Esophagus squamous epithelium (tissue), 4 donors: ENCODE measurements at regions not wholly inside any gene's neighbourhood (a gene's known extent, or its start where the extent isn't known, plus 50 kb on each side); places are given as distances from the start of the nearest gene placed in this dataset.

Experiments
- POLR2A ChIP-seq, 4 donors: fragments of 450-650 bp; IDR thresholded peaks; one replicate each; pipeline ENCODE4 v1.6.1; 2017; ENCODE audit warnings: antibody characterized with exemption in 4 of 4, mild to moderate bottlenecking in 4 of 4, moderate library complexity in 3 of 4
- TF ChIP-seq, protein P1 (sequence below), 6 experiments: fragments of 450-650 bp in 4 of 6; fragments of 200-600 bp in 2 of 6; sonication (generic) in 2 of 6; IDR thresholded peaks; one replicate each; pipeline ENCODE4 v1.5.1; 2016 to 2019; ENCODE audit warnings: antibody characterized with exemption in 6 of 6, mild to moderate bottlenecking in 4 of 6, moderate library complexity in 4 of 6

DNA sequence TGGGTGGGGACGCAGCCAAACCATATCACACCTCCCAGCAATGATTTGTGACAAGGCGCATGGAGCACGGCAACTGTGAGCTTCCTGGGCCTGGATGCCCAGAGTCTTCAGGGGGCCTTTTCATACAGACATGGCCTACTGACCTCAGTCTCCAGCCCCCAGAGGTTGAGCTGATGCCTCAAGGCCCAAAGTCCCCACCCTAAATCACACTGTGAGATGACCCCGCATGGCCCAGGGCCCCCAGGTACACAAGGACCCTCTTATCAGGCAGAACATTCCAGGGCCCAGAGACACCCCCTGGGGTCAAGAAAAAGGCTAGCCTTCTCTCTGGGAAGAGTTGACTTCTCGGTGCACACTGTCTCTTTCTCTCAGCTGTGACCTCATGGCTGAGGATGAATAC is 179.7 kb upstream of the C1orf174 start:
- TF ChIP-seq, protein P1, sequence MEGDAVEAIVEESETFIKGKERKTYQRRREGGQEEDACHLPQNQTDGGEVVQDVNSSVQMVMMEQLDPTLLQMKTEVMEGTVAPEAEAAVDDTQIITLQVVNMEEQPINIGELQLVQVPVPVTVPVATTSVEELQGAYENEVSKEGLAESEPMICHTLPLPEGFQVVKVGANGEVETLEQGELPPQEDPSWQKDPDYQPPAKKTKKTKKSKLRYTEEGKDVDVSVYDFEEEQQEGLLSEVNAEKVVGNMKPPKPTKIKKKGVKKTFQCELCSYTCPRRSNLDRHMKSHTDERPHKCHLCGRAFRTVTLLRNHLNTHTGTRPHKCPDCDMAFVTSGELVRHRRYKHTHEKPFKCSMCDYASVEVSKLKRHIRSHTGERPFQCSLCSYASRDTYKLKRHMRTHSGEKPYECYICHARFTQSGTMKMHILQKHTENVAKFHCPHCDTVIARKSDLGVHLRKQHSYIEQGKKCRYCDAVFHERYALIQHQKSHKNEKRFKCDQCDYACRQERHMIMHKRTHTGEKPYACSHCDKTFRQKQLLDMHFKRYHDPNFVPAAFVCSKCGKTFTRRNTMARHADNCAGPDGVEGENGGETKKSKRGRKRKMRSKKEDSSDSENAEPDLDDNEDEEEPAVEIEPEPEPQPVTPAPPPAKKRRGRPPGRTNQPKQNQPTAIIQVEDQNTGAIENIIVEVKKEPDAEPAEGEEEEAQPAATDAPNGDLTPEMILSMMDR (IDR thresholded peaks at IDR 0.05), result no peak
- no peak for TF ChIP-seq POLR2A (IDR thresholded peaks at IDR 0.05)
